ENCODE measurements at regions not wholly inside any gene's neighbourhood (a gene's known extent, or its start where the extent isn't known, plus 50 kb on each side); places are given as distances from the start of the nearest gene placed in this dataset.

DNA sequence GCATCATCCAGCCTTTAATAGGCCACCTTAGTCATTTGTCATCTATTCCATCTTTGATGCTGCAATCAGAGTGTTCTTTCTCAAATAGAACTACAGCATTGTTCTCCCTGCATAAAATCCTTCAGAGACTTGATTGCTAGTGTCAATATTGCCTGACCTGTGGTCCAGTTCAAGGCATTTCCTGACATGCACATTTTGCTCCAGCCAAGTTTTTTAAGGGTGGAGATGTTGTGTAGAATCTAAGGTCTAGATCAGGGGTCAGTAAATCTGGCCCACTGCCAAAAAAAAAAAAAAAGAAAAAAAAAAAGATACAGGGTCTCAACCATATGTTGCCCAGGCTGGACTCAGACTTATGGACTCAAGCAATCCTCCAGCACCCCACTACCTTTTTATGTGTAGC lies 354.4 kb downstream of the FRK start:
- TF ChIP-seq, protein P1, sequence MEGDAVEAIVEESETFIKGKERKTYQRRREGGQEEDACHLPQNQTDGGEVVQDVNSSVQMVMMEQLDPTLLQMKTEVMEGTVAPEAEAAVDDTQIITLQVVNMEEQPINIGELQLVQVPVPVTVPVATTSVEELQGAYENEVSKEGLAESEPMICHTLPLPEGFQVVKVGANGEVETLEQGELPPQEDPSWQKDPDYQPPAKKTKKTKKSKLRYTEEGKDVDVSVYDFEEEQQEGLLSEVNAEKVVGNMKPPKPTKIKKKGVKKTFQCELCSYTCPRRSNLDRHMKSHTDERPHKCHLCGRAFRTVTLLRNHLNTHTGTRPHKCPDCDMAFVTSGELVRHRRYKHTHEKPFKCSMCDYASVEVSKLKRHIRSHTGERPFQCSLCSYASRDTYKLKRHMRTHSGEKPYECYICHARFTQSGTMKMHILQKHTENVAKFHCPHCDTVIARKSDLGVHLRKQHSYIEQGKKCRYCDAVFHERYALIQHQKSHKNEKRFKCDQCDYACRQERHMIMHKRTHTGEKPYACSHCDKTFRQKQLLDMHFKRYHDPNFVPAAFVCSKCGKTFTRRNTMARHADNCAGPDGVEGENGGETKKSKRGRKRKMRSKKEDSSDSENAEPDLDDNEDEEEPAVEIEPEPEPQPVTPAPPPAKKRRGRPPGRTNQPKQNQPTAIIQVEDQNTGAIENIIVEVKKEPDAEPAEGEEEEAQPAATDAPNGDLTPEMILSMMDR (conservative IDR thresholded peaks at IDR 0.05; ENCODE audit: low read depth, low read length), result no peak
- TF ChIP-seq EZH2 (IDR thresholded peaks at IDR 0.05; ENCODE audit: borderline replicate concordance, low read depth, low read length, poor library complexity, severe bottlenecking), result no peak

Measured in A673 (cell line).